ENCODE measurements at regions not wholly inside any gene's neighbourhood (a gene's known extent, or its start where the extent isn't known, plus 50 kb on each side); places are given as distances from the start of the nearest gene placed in this dataset.
"Not testable (repeated sequence)": the region's sequence is repeated elsewhere in the genome, so short reads cannot be mapped to it uniquely, and the experiment has no call there.

DNA sequence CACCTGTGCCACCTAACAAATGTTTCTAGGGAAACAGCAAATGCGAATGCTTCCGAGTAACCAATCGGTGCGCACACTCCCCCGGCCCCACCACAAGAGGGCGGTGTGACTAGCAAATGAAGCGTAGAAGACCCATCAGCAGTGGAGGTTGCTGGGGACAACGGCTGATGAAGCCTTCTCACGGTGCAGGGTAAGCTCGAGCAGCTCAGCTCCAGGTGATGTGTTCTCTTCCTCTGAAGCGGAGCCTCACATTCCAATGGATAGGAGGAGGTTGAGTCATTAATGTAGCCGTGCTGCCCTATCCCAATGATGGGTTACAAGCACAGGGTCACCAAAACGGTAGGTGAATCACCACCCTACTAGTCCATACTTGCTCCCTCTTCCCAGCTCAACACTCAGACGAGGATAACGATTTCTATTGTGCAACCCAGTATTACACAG is 127.6 kb upstream of the TWIST2 start:
- ATAC-seq (ENCODE audit: low read depth in 2 of 2) (no peak), DNase-seq (no peak)
- peaks cover 3 to 32% (median 6%) of the 10 kb centered on the region in 7 donors for H3K9me3 Mint-ChIP-seq
- peaks cover 10 to 22% (median 16%) of the 10 kb centered on the region in 3 donors for H3K27me3 Mint-ChIP-seq
- H3K4me1 Mint-ChIP-seq, result no peaks in the 10 kb centered on the region
- H3K27ac Mint-ChIP-seq, result no peak overlapping the region
- H3K4me3 Mint-ChIP-seq, result no peak overlapping the region
- peaks cover 0 to 5% of the 10 kb centered on the region in 2 donors for H3K36me3 Mint-ChIP-seq

GRCh38 chr2:238722181-238722580 is 125.7 kb upstream of the TWIST2 start:
- Mint-ChIP-seq H3K36me3 (peaks cover 0 to 5% of the 10 kb centered on the region in 2 donors), H3K4me1 (no peaks in the 10 kb centered on the region), H3K4me3 (no peak overlapping the region), H3K27me3 (peaks cover 0 to 6% (median 4%) of the 10 kb centered on the region in 3 donors), H3K9me3 (peaks cover 3 to 46% (median 12%) of the 10 kb centered on the region in 7 donors), H3K27ac (no peak overlapping the region)
- ATAC-seq (ENCODE audit: low read depth in 2 of 2) (no peak), DNase-seq (no peak)

GRCh38 chr2:238722883-238723282 is 125.0 kb upstream of the TWIST2 start:
- Mint-ChIP-seq H3K4me1 (no peaks in the 10 kb centered on the region), H3K27me3 (peaks cover 0 to 8% (median 5%) of the 10 kb centered on the region in 3 donors), H3K4me3 (no peak overlapping the region), H3K36me3 (peaks cover 0 to 5% of the 10 kb centered on the region in 2 donors), H3K9me3 (peaks cover 3 to 46% (median 12%) of the 10 kb centered on the region in 7 donors), H3K27ac (no peak overlapping the region)
- DNase-seq (no peak), ATAC-seq (ENCODE audit: low read depth in 2 of 2) (no peak)

DNA sequence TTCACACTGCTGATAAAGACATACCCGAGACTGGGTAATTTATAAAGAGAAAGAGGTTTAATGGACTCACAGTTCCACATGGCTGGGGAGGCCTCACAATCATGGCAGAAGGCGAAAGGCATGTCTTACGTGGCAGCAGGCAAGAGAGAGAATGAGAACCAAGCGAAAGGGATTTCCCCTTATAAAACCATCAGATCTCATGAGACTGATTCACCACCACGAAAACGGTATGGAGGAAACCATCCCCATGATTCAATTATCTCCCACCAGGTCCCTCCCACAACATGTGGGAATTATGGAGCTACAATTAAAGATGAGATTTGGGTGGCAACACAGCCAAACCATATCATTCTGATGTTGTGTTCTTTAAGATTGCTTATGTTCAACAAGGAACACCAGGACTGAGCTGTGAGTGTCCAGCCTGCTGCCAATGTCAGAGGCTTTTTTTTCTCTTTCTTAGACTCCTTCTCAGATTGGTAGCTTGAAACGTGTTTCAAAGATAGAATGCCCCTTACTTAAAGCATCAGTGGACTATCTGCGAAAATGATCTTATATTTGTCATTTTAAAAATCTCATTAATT is 124.1 kb upstream of the TWIST2 start:
- H3K4me1 Mint-ChIP-seq; H3K4me3 Mint-ChIP-seq; DNase-seq; H3K36me3 Mint-ChIP-seq; H3K27me3 Mint-ChIP-seq; H3K27ac Mint-ChIP-seq; ATAC-seq (ENCODE audit: low read depth in 2 of 2): not testable (repeated sequence)
- peaks cover 3 to 46% (median 12%) of the 10 kb centered on the region in 7 donors for H3K9me3 Mint-ChIP-seq

GRCh38 chr2:238724728-238725127 is 123.2 kb upstream of the TWIST2 start:
- no peak overlapping the region for H3K27ac Mint-ChIP-seq
- no peak overlapping the region for H3K4me3 Mint-ChIP-seq
- no peaks in the 10 kb centered on the region for H3K4me1 Mint-ChIP-seq
- peaks cover 4 to 8% (median 5%) of the 10 kb centered on the region in 3 donors for H3K27me3 Mint-ChIP-seq
- H3K36me3 Mint-ChIP-seq, result peaks cover 0 to 5% of the 10 kb centered on the region in 2 donors
- DNase-seq (no peak), ATAC-seq (ENCODE audit: low read depth in 2 of 2) (no peak)
- H3K9me3 Mint-ChIP-seq, result peaks cover 3 to 46% (median 12%) of the 10 kb centered on the region in 7 donors

DNA sequence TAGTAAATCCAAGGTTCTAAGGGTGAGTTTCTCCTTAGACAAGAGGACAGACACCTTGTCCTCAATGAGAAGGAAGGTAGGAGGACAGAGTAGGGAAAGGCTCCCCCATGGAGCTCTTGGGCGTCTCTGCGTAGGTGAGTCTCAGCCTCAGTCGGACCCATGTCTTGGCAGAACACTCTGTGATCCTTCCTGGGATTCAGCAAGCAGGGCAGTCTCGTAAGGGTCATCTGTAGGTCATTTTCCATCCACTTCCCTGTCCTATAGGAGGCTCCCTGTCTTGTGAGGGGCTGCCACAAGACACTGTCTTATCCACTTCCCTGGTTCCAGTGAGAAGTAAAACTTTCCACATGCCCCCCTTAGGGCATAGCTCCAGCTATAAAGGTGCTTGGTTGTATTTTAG is 122.6 kb upstream of the TWIST2 start:
- DNase-seq (no peak), ATAC-seq (ENCODE audit: low read depth in 2 of 2) (no peak)
- Mint-ChIP-seq H3K4me1 (no peaks in the 10 kb centered on the region), H3K27ac (no peak overlapping the region), H3K27me3 (peaks cover 4 to 8% (median 5%) of the 10 kb centered on the region in 3 donors), H3K9me3 (peaks cover 4 to 46% (median 12%) of the 10 kb centered on the region in 7 donors), H3K4me3 (no peak overlapping the region), H3K36me3 (peaks cover 0 to 5% of the 10 kb centered on the region in 2 donors)

- peaks cover 0 to 39% (median 10%) of the 10 kb centered on the region in 7 donors for H3K9me3 Mint-ChIP-seq
- peaks cover 4 to 8% (median 5%) of the 10 kb centered on the region in 3 donors for H3K27me3 Mint-ChIP-seq
- no peak overlapping the region for H3K4me3 Mint-ChIP-seq
- H3K36me3 Mint-ChIP-seq, result peaks cover 0 to 5% of the 10 kb centered on the region in 2 donors
- no peak for ATAC-seq (ENCODE audit: low read depth in 2 of 2)
- no peak for DNase-seq
- H3K4me1 Mint-ChIP-seq, result no peaks in the 10 kb centered on the region
- no peak overlapping the region for H3K27ac Mint-ChIP-seq
Measured at GRCh38 chr2:238726670-238727584, 121.0 kb upstream of the TWIST2 start.

DNA sequence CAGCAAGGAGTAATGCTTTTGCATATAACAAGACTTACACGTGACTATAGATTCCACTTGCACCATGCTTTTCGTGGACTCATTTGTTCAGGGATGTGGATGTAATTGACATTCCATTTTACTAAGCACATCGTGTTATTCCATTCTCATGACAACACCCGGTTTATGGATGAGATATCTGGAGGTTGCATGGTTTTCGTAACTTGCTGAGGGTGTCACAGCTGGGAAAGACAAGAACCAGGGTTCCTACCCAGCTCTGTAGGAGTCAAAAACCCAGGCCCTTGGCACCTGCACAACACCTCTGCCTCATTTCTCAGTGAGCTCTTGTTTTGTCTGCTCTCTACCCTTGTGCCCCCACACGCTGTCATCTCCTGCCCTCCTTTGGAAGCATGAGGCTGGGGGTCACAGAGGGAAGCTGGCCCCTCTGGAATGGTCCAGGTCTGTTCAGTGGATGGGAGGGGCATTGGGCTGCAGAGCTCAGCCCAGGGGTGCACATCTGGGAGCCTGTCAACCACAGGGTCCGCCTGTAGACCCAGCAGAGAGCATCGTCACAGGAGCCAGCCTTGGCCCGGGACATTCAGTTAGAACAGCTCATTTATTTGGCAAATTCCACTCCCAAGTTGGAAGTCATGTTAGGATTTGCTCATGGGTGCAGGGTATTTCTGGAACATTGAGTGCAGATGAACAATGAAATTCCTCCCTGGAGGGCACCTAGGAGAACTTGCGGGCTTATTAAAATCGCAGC is 120.1 kb upstream of the TWIST2 start:
- Mint-ChIP-seq H3K9me3 (peaks cover 0 to 32% (median 10%) of the 10 kb centered on the region in 7 donors), H3K4me1 (no peaks in the 10 kb centered on the region), H3K27ac (no peak overlapping the region), H3K4me3 (no peak overlapping the region), H3K27me3 (peaks cover 4 to 8% (median 5%) of the 10 kb centered on the region in 3 donors), H3K36me3 (peaks cover 0 to 5% of the 10 kb centered on the region in 2 donors)
- DNase-seq (no peak), ATAC-seq (ENCODE audit: low read depth in 2 of 2) (no peak)

- H3K27ac Mint-ChIP-seq, result no peak overlapping the region
- ATAC-seq (ENCODE audit: low read depth in 2 of 2), result no peak
- peaks cover 0 to 5% of the 10 kb centered on the region in 2 donors for H3K36me3 Mint-ChIP-seq
Measured at GRCh38 chr2:238728330-238729260, 119.3 kb upstream of the TWIST2 start.

DNA sequence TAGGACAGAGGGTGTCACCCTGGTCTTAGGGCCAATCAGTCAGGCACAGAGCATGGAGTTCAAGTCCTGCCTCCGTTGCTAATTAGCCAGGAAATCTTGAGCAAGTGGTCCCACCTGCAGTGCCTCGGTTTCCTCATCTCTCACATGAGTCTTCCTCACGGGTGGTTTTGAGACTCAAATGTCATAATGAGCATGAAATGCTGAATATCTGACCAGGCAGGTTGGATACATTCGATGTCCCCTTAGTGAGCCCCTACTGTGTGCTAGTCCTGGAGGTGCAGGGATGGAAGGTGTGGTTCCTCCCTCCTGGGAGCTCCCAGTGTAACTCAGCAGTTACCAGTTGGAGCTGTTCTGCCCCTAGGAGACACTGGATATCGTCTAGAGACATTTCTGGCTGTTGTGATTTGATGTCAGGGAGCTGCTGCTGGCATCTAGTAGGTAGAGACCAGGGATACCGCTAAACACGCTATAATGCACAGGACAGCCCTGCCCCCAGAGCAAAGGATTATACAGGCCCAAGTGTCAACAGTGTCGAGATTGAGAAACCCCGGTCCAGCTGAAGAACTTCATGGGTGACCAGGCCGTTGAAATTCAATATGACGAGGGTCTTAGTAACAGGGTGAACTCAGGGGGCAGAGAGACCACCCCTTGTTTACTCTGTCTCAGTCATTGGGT is 118.5 kb upstream of the TWIST2 start:
- no peaks in the 10 kb centered on the region for H3K4me1 Mint-ChIP-seq
- no peak overlapping the region for H3K27ac Mint-ChIP-seq

More at GRCh38 chr2:238728330-238729260, 119.3 kb upstream of the TWIST2 start:
- Mint-ChIP-seq H3K4me3 (no peak overlapping the region), H3K4me1 (no peaks in the 10 kb centered on the region), H3K9me3 (peaks cover 0 to 32% (median 8%) of the 10 kb centered on the region in 7 donors), H3K27me3 (peaks cover 4 to 8% (median 5%) of the 10 kb centered on the region in 3 donors)
- no peak for DNase-seq

DNA sequence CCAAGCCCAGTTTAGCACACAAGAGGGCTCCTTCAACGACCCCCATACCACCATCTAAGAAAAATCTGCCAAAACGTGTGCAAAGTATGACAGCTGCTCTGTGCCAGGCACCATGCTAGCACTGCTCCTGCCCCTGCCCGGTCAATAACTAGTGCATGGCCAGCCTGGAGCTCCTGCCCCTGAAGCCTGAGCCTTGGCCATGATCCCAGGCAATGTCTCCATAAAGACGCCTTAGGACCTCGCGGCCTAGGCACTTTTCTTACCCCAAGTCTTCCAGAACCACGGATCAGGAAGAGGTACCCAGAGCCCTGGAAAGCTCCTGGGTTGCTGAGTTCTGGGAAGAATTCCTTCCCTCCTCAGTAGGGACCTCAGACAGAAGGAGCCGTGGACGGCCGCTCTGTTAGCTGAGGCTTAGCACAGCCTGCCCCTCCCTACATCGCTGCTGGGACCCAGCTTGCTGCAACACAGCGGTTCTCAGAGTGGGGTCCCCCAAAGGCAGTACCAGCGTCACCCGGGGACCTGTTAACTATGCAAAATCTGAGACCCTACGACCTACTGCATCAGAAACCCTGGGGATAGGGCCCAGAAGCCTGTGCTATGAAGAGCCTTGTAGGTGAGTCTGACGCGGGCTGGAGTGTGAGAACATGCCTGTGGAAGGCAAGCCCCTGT is 117.8 kb upstream of the TWIST2 start:
- peaks cover 0 to 20% (median 6%) of the 10 kb centered on the region in 7 donors for H3K9me3 Mint-ChIP-seq
- H3K27me3 Mint-ChIP-seq, result peaks cover under 1 to 8% (median 4%) of the 10 kb centered on the region in 3 donors
- H3K4me3 Mint-ChIP-seq, result peak overlapping the region in 1 of 8 donors; percentile 82
- H3K36me3 Mint-ChIP-seq, result no peaks in the 10 kb centered on the region
- ATAC-seq (ENCODE audit: low read depth in 2 of 2), result no peak
- peak overlapping the region in 1 of 6 donors; percentile 54 for H3K27ac Mint-ChIP-seq
- H3K4me1 Mint-ChIP-seq, result no peaks in the 10 kb centered on the region
- no peak for DNase-seq

More for the DNA sequence above, 118.5 kb upstream of the TWIST2 start:
- DNase-seq, result no peak
- Mint-ChIP-seq H3K4me3 (no peak overlapping the region), H3K36me3 (peaks cover 0 to 5% of the 10 kb centered on the region in 2 donors), H3K9me3 (peaks cover 0 to 28% (median 8%) of the 10 kb centered on the region in 7 donors), H3K27me3 (peaks cover 4 to 8% (median 5%) of the 10 kb centered on the region in 3 donors)
- no peak for ATAC-seq (ENCODE audit: low read depth in 2 of 2)

Data from naive B cell (primary cell).